ENCODE measurements at regions not wholly inside any gene's neighbourhood (a gene's known extent, or its start where the extent isn't known, plus 50 kb on each side); places are given as distances from the start of the nearest gene placed in this dataset.

GRCh38 chr20:57911512-57912226 is 201.9 kb upstream of the PMEPA1 start:
- Histone ChIP-seq H3K9me3 (no peaks in the 10 kb centered on the region), H3K27me3 (no peaks in the 10 kb centered on the region), H3K36me3 (no peaks in the 10 kb centered on the region), H3K4me3 (no peak overlapping the region)
- DNase-seq = no peak

DNA sequence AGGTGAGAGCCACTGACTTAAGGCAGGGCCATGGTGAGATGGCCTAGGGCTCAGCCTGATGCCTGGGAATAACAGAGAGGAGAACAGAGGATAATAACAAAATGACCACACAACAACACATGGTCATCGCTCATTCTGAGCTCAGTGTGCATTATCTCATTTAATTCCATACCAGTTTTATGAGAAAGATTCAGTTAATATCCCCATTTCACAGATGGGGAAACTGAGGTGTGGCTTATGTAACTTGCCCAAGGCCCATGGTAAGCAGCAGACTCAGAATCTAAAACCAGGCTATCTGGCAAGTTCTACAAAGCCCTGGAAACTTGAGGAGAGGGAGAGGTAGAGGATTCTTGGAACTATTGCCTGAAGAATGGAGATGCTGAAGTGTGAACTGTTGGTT is 200.9 kb upstream of the PMEPA1 start:
- Histone ChIP-seq H3K9me3 (no peaks in the 10 kb centered on the region), H3K4me3 (no peak overlapping the region), H3K36me3 (no peaks in the 10 kb centered on the region), H3K27me3 (no peaks in the 10 kb centered on the region)
- DNase-seq = no peak

DNA sequence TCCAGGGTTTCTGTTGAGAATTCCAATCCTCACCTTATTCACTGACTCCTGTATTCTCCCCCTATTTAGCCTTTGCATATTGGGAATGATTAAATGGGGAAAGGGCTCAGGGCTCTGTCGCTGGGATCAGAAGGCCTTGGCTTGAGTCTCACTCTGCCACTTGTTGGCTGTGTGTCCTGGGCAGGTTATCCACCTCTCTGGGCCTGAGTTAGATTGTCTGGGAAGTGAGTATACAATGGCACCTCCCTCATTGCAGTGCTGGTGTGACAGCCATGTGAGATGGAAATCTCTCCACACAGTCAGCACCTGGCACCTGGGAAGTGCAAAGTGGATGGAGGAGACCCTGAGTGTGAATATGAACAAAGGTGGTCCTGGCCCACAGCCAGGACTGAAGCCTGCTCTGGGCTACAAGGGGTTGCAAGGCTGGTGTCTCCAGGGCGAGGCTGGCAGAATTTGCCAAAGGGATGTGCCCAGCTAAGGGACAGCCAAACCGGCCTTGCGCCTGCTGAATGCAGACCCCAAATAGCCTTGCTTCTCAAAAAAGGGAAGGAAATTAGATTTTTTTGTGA is 200.0 kb upstream of the PMEPA1 start:
- no peak for DNase-seq
- no peaks in the 10 kb centered on the region for H3K9me3 ChIP-seq
- H3K36me3 ChIP-seq = no peaks in the 10 kb centered on the region
- no peaks in the 10 kb centered on the region for H3K27me3 ChIP-seq
- H3K4me3 ChIP-seq = no peak overlapping the region

DNA sequence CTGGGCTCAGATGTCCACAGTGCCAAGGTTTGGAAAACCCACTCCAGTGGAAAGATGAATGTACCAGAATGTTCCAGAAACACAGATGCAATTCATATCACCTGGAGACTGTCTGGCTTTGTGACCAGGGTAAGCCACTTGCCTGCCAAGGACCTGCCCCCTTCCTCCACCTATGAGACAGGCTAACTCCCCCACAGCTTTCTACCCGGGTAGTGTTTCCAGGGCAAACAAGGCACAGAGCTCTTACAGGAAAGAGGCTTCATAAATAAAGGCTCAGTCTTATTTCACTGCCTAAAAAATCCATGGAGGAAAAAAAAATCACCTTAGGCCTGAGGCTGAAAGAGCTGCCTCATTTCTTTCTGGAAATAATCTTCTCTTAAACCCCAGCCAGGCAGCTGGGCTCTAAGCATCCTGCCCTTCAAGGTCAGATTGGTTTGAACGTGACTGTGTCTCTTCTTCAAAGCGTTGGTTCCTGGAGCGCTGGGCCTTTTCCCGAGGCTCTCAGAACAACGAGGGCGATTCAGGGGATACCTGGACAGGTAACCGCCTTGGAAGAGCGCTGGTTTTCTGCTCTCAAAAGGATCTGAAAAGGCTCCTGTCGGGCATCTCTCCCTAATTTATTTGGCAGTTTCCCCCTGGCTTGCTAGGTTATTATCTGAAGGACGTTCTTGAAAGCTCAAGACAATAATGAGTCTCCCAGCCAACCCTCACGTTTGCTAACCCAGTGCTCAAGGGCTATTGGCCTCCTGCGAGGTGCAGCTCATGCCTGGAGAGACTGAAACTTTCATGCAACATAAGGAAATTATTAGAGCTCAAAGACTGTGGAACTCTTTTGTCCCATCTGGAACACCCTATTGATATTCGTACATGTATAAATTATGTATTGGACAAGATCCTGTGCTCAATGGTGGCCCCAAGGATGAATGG is 199.2 kb upstream of the PMEPA1 start:
- Histone ChIP-seq H3K9me3 (no peaks in the 10 kb centered on the region), H3K36me3 (no peaks in the 10 kb centered on the region), H3K4me3 (no peak overlapping the region), H3K27me3 (no peaks in the 10 kb centered on the region)
- no peak for DNase-seq

- Histone ChIP-seq H3K27me3 (no peaks in the 10 kb centered on the region), H3K9me3 (no peaks in the 10 kb centered on the region), H3K36me3 (no peaks in the 10 kb centered on the region), H3K4me3 (no peak overlapping the region)
- no peak for DNase-seq
Measured at GRCh38 chr20:57908226-57908625, 198.4 kb upstream of the PMEPA1 start.

- Histone ChIP-seq H3K4me3 (no peak overlapping the region), H3K36me3 (no peaks in the 10 kb centered on the region), H3K27me3 (no peaks in the 10 kb centered on the region), H3K9me3 (no peaks in the 10 kb centered on the region)
- DNase-seq = no peak
Measured at GRCh38 chr20:57907131-57908000, 197.6 kb upstream of the PMEPA1 start.

DNA sequence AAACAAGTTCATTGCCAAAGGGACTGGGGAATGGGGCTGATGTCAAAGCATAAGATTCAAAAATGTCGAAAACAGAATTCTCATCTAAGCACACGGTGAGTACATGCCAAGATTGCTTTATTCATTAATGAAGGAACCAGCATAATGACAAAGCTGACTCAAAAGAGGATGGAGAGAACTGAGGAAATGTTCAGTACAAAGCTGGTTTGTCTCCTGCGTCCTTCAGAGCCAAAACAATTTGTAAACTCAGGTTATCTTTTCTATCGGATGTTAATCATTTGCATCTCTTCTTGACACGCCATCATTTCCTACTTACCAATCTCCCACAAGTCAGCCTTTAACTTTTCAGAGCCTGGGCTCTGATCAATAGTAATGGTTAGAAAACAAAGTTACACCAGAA is 195.6 kb upstream of the PMEPA1 start:
- no peaks in the 10 kb centered on the region for H3K36me3 ChIP-seq
- no peak for DNase-seq
- H3K9me3 ChIP-seq = no peaks in the 10 kb centered on the region
- H3K27me3 ChIP-seq = no peaks in the 10 kb centered on the region
- H3K4me3 ChIP-seq = no peak overlapping the region

DNA sequence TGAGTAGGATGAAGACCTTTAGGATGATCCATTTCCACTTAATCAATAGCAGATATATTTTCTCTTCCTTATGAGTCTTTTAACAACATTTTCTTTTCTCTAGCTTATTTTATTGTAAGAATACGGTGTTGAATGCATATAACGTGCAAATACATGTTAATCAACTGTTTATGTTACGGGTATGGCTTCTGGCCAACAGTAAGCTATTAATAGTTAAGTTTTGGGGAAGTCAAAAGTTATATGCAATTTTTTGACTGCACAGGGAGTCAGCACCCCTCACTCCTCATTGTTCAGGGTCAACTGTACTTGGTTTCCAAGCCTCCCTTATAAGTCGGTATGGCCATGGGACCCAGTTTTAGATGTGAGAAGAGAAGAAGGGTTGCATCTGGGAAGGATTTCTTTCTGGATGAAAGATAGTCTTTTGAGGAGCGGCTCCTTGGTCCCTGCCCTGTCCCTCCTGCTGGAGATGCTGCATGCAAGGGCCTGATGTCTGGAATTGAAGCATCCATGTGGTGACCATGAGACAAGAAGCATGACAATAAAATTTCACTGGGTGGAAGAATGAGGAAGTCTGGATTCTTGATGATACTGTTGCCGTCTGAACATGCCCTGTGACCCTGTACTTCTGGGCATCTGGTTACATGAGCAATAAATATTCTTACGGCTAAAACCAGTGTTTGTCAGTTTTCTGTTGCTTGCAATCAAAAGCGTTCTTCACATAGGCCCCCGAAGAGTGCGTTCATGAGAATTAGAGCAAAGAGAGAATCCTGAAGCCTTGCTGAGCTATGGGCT is 194.7 kb upstream of the PMEPA1 start:
- no peak for DNase-seq
- Histone ChIP-seq H3K27me3 (no peaks in the 10 kb centered on the region), H3K36me3 (no peaks in the 10 kb centered on the region), H3K4me3 (no peak overlapping the region), H3K9me3 (no peaks in the 10 kb centered on the region)

- DNase-seq = no peak
- no peaks in the 10 kb centered on the region for H3K9me3 ChIP-seq
- H3K27me3 ChIP-seq = no peaks in the 10 kb centered on the region
- H3K4me3 ChIP-seq = no peak overlapping the region
- H3K36me3 ChIP-seq = no peaks in the 10 kb centered on the region
Measured at GRCh38 chr20:57902473-57902872, 192.7 kb upstream of the PMEPA1 start.

DNA sequence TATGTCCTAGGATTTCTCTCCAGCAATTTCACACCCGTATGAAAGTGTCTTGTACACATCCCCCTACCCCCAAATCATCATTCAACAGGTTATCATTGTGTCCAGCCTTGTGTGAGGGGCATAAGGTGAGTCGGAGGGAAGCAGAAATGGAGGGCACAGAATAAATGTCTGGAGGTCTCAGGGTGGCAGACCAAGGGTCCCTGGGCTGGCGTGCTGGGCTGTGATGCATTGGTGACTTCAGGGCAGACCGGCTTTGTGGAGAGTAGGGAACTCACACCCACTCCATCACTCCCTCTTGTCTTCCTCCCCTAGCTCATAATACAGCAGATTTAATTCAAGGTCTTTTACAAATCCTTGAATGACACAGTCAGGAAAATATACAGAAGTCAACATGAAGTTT is 191.7 kb upstream of the PMEPA1 start:
- Histone ChIP-seq H3K9me3 (no peaks in the 10 kb centered on the region), H3K4me3 (no peak overlapping the region), H3K27me3 (no peaks in the 10 kb centered on the region), H3K36me3 (no peaks in the 10 kb centered on the region)
- DNase-seq = no peak

DNA sequence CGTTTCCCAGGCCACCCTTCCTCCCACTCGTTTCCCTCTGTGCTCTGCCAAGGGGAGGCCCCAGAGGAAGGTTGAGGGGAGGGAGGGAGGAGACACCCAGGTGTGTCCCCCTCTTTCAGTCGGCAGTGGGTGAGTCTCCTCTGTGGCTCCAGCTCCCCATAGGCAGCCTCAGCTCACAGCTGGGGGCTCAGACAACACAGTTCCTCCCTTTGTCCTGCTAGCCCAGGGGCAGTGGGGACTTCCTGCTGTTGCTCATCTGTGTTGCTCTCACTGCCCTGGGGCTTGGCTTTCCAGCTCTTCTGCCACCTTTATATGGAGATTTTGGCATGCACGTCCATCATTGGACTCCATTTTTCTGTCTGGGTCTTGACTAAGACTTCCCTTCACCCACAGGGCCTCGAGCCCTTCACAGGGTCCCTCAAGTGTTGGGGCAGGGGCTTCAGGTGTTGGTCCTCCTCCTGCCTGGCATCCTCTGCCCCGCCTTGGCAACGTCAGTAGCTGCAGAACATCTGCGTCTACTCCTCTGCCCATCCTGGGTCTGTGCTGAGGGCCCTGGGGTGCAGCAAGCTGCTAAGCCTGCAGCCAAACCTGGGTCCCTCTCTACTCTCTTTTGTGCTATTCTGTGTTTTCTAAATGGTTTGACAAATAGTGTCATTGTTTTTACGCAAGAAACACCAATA is 190.6 kb upstream of the PMEPA1 start:
- Histone ChIP-seq H3K9me3 (no peaks in the 10 kb centered on the region), H3K36me3 (no peaks in the 10 kb centered on the region), H3K27me3 (no peaks in the 10 kb centered on the region), H3K4me3 (no peak overlapping the region)
- DNase-seq = no peak

DNA sequence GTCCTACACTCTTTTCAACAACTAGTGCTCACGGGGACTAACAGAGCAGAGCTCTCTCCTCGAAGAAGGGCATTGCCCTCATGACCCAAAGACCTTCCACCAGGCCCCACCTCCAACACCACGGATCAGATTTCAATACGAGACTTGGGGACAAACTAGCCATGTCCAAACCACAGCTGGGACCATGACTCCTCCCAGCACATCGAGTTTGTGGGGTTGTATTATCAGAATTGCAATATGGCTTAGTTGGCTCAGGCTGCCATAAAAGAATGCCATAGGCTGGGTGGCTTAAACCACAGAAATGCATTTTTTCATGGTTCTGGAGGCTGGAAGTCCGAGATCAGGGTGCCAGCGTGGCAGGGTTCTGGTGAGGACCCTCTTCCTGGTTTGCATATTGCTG is 189.7 kb upstream of the PMEPA1 start:
- Histone ChIP-seq H3K4me3 (no peak overlapping the region), H3K9me3 (no peaks in the 10 kb centered on the region), H3K27me3 (no peaks in the 10 kb centered on the region), H3K36me3 (no peaks in the 10 kb centered on the region)
- no peak for DNase-seq

DNA sequence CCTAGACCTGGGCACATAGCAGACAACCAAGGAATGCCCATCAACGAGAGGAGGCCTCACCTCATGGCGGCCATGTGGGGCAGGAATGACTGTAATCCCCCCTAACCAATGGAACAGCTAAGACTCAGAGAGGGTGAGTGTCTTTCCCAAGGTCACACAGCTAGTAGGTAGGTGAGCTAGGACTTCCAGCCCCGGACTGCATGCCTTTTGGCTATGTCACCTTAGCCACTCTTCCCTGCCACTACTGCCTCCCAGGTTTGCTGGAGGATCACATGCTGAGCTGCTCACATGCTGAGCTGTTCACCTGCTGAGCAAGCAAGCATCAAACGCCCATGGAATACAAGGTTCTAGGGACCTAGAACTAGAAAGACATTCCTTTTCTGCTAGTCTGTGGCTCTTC is 188.5 kb upstream of the PMEPA1 start:
- no peak overlapping the region for H3K4me3 ChIP-seq
- H3K27me3 ChIP-seq = no peaks in the 10 kb centered on the region
- DNase-seq = no peak
- no peaks in the 10 kb centered on the region for H3K9me3 ChIP-seq
- H3K36me3 ChIP-seq = no peaks in the 10 kb centered on the region

GRCh38 chr20:57897891-57898290 is 188.1 kb upstream of the PMEPA1 start:
- Histone ChIP-seq H3K27me3 (no peaks in the 10 kb centered on the region), H3K4me3 (no peak overlapping the region), H3K9me3 (no peaks in the 10 kb centered on the region), H3K36me3 (no peaks in the 10 kb centered on the region)
- DNase-seq = no peak

GRCh38 chr20:57897156-57897874 is 187.5 kb upstream of the PMEPA1 start:
- Histone ChIP-seq H3K36me3 (no peaks in the 10 kb centered on the region), H3K4me3 (no peak overlapping the region), H3K27me3 (no peaks in the 10 kb centered on the region), H3K9me3 (no peaks in the 10 kb centered on the region)
- no peak for DNase-seq
